HG03103 (cell line): ENCODE measurements at regions not wholly inside any gene's neighbourhood (a gene's known extent, or its start where the extent isn't known, plus 50 kb on each side); places are given as distances from the start of the nearest gene placed in this dataset.
"Not testable (repeated sequence)": the region's sequence is repeated elsewhere in the genome, so short reads cannot be mapped to it uniquely, and the experiment has no call there.

Experiments
- ATAC-seq: cut with Tn5 transposase; IDR thresholded peaks from one replicate; pipeline ENCODE4 v1.9.1; 2021; ENCODE audit warnings: low read depth; ENCODE audit not compliant: unreplicated experiment

DNA sequence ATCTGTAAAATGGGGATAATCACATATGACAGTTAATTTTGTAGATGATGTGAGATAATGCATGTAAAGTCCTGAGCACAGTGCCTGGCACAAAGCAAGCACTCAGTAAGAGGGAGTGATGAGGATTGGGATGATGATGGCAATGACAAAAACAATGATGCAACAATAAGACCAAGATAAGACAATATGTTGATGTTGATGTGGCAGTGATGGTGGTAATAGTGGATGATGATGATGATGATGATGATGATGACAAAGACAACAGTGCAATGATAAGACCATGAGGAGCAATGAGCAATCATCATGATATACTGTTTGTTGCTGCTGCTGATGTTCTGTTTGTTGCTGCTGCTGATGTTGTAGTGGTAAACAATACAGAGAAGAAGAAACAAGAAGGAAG lies 344.1 kb downstream of the NPIPA8 start:
- no peak for ATAC-seq

GRCh38 chr16:17989255-17989654 lies 347.3 kb downstream of the NPIPA8 start:
- ATAC-seq, result no peak

GRCh38 chr16:17988839-17989238 lies 347.7 kb downstream of the NPIPA8 start:
- ATAC-seq, result no peak

DNA sequence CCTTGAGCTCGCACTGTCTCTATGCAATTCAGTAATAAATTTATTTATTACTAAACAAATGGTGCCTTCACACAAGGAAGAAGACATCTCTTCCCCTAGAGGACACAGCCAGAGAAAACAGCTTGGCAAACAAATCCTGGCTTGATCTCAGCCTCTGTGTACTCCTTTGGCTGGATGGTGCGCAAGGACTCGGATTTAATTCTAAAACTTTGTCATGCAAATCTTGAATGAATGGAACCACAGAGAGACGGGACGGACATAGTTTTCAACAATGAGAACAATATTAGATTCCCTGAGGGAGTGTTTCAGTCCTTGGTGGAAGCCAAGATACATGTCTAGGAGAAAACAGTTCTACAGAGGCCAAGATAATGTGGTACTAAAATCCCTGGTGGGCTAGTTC lies 349.5 kb downstream of the NPIPA8 start:
- ATAC-seq, result no peak

DNA sequence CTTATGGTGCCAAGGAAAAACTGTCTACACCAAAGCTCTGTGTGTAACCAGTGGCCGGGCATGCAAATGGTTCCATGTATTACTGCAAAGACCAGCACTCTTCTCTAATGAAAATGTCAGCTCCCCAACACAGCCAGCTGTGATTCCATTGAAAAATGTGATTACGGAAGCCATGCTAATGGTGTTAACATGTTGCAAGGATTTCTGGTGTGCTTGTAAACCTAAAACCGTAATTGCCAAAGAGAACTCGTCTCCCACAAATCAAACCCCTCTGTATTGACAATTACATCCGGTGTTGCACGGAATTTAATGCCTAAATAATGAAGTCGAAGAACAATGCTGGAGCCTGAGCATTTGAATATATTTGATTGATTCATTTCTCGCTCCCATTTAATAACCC lies 351.7 kb downstream of the NPIPA8 start:
- no peak for ATAC-seq

GRCh38 chr16:17983847-17984639 lies 352.5 kb downstream of the NPIPA8 start:
- no peak for ATAC-seq

DNA sequence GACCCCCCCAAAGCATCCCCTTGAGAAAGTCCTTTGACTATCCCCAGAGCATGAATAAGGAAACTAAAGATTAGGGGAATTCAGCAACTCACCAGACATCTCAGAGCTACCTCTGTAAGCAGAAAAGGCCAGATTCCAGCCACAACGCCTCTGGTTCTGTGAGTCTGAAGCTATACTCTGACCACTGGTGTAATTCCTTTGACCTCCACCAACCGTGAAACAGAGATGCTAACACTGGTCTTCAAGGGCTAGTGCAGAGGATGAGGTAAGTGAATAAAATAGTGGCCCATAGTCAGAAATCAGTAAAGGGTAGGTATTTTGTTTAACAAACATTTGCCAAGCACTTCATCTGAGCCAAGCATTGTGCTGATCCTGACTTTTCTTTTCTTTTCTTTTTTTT lies 353.4 kb downstream of the NPIPA8 start:
- ATAC-seq, result no peak

DNA sequence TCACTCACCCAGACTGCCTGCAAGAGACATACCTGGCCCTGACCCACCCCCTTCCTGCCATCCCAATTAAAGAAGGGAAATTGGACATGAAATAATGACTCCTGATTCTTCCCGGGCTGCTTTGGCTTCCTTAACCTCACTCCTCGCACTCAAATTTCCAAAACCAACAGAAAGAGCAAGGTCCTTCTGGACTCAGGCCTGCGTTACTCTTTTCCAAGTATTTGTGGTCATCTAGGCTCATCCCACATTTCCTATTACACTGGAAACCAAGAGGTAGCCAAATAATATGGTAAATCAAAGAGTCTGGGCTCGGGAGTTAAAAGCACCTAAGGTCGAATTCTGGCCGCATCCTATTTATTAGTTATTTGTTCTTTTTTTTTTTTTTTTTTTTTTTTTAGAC lies 359.3 kb downstream of the NPIPA8 start:
- ATAC-seq, result no peak

DNA sequence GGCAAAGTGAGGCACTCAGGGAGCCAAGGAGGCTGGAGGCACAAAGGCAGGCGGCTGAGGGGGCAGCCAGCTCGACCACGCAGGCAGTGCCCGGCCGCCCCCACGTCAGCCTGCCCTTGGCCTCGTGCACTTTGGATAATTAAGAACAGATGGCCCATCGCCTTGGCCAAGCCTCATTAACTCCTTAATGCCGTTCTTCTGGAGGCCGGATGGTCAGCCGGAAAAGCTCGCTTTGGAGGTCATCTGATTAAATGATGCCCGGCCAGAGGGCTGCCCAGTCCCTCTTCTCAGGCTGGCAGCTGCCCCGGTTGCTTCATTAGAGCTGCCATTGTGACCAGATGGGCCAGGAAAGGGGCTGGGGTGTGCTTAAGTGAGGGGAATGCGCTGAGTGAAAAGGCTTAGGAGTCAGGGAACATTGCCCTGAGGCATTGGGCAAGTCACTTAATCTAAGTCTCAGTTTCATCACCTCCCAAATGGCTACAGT lies 364.0 kb downstream of the NPIPA8 start:
- no peak for ATAC-seq

GRCh38 chr16:17970816-17971331 lies 365.7 kb downstream of the NPIPA8 start:
- ATAC-seq, result no peak

- ATAC-seq, result no peak
These were observed 366.3 kb downstream of the NPIPA8 start for GRCh38 chr16:17970157-17970765.

- no peak for ATAC-seq
These were observed 371.2 kb downstream of the NPIPA8 start for GRCh38 chr16:17965133-17965900.

- ATAC-seq, result no peak
These were observed 372.3 kb downstream of the NPIPA8 start for GRCh38 chr16:17964196-17964595.

DNA sequence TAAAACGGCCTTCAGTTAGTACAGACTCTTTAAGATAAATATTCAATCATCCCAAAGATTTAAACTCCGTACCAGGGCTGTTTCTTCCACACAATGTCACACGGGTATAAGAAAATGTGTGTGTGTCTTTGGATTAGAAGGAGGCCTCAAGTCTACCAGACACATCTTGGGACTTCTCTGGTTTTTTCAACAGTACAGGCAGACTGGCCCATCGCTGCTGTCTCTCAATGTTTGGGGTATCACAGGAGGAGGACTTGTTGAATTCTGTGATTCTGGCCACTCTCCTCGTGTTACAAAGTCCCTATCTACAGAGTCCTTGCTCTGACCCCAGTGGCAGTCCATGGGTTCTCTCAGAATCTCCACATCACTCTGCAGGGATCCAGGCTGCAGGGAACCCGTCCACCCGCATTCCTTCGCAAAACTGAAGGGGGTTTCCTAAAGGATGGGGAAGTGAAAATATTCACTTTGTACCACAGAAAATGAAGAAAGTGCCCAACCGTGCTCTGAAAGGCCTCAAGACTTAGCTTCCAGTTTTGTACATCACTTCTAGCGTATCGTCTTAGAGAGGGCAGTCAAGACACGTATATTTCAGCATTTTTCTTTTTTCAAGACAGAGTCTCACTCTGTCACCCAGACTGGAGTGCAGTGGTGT lies 373.2 kb downstream of the NPIPA8 start:
- peak; percentile 82 for ATAC-seq

GRCh38 chr16:17962726-17963125 lies 373.8 kb downstream of the NPIPA8 start:
- no peak for ATAC-seq

DNA sequence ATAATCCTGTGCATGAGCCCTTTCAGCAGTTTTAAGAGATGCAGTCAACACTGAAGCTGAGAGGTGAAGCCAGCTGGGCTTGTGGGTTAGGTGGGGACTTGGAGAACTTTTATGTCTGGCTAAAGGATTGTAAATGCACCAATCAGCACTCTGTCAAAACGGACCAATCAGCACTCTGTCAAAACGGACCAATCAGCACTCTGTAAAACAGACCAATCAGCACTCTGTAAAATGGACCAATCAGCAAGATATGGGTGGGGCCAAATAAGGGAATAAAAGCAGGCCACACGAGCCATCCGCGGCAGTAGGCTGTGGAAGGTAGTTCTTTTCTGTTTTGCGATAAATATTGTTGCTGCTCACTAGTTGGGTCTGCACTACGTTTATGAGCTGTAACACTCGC lies 374.7 kb downstream of the NPIPA8 start:
- ATAC-seq, result not testable (repeated sequence)

- ATAC-seq, result no peak
These were observed 385.2 kb downstream of the NPIPA8 start for GRCh38 chr16:17951378-17951777.

DNA sequence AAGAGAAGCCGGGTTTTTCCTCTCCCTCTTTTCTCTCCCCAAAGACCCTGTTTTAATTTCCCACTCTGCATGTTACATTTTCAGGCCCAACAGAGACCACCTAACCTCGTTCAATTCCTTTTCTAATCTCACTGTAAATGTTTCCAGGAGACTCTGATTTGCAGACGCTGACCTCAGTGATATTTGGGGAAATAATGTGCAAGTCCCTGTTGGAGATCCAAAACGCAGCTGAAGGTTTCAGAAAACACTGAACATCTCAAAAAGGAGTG lies 386.6 kb downstream of the NPIPA8 start:
- no peak for ATAC-seq

DNA sequence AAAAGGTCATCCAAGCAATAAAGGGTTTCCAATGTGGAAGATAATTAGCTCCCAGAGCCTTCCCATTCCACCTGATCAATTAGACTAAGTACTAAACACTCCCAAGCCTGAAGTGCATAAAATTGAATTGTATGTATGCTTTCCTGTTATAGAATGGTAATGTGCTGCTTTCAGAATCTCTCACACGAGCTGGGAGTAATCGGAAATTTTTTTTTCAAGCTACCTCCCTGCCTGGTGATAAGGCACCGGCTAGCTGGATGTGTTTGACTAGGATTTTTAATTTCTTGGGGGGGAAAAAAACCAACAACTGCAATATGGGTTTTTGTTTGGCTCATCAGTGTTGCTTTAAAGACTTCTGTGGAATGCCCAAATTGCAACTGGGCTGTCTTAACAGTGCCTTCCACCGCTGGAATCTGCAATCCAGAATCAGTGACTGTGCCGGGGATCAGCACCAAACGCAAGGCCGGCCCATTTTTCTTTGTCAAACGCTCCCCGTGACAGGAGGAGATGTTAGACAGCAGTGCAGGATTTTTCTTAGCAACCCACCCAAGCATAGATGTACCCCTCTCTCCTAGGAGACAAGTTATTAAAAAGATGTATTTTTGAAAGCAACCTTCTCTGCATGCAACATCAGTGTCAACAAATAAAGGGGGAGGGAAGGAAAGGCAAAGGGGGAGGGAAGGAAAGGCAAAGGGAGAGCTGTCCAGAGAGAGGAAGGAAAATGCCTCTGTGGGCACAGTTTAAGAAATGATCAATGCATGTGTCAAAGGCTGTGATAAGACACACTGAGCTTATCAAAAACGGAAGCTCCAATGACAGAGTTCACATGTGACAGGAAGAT lies 387.2 kb downstream of the NPIPA8 start:
- ATAC-seq, result no peak

- ATAC-seq, result no peak
These were observed 388.9 kb downstream of the NPIPA8 start for GRCh38 chr16:17947637-17948036.
